Keratinocyte (primary cell): ENCODE measurements at regions not wholly inside any gene's neighbourhood (a gene's known extent, or its start where the extent isn't known, plus 50 kb on each side); places are given as distances from the start of the nearest gene placed in this dataset.

Source experiments
- DNase-seq: peaks from one replicate; pipeline ENCODE4 v3.0.0-alpha.2; 2011; ENCODE audit warnings: low read depth, missing footprints, low spot score
- FAIRE-seq: peaks from 2 replicates; lab custom pipeline; 2011; peaks lifted over from hg19 to GRCh38; lab: Jason Lieb, UNC
- H2AFZ ChIP-seq: 2 replicates; pipeline ENCODE4 v1.6.0; 2012; ENCODE audit warnings: low read length, control low read depth, inconsistent platforms; ENCODE audit not compliant: control insufficient read depth
- H3K27ac ChIP-seq: 2 replicates; pipeline ENCODE4 v1.5.1; 2011; ENCODE audit warnings: low read length; ENCODE audit not compliant: control insufficient read depth, insufficient read depth
- H3K27me3 ChIP-seq: 3 replicates; pipeline ENCODE4 v1.6.0; 2011; ENCODE audit warnings: low read length; ENCODE audit not compliant: control insufficient read depth, insufficient read depth; ENCODE audit errors: extremely low read depth
- H3K36me3 ChIP-seq, 2 experiments: 2 replicates in 1 of 2; 3 replicates in 1 of 2; pipeline ENCODE4 v1.5.1; 2011; ENCODE audit warnings: low read length in 2 of 2, mild to moderate bottlenecking in 1 of 2; ENCODE audit not compliant: control insufficient read depth in 2 of 2, insufficient read depth in 2 of 2; ENCODE audit errors: extremely low read depth in 1 of 2
- H3K4me1 ChIP-seq: 3 replicates; pipeline ENCODE4 v1.5.1; 2011; ENCODE audit warnings: low read length; ENCODE audit not compliant: control insufficient read depth, insufficient read depth; ENCODE audit errors: extremely low read depth
- H3K4me2 ChIP-seq: 3 replicates; pipeline ENCODE4 v1.6.0; 2011; ENCODE audit warnings: low read depth, low read length; ENCODE audit not compliant: control insufficient read depth, insufficient read depth; ENCODE audit errors: extremely low read depth
- H3K4me3 ChIP-seq, 3 experiments: fragments of 200-600 bp in 1 of 3; sonication (generic) in 1 of 3; 2 replicates in 2 of 3; 3 replicates in 1 of 3; pipeline ENCODE4 v1.5.1; 2011 to 2016; ENCODE audit warnings: low read length in 3 of 3, mild to moderate bottlenecking in 3 of 3, control low read depth in 2 of 3, inconsistent platforms in 1 of 3, low read depth in 1 of 3, mixed read lengths in 1 of 3, mixed run types in 1 of 3, moderate library complexity in 1 of 3; ENCODE audit not compliant: control insufficient read depth in 2 of 3, insufficient read depth in 2 of 3; ENCODE audit errors: extremely low read depth in 1 of 3
- H3K79me2 ChIP-seq: 2 replicates; pipeline ENCODE4 v1.6.0; 2012; ENCODE audit warnings: low read length; ENCODE audit not compliant: control insufficient read depth, insufficient read depth
- H3K9ac ChIP-seq: 3 replicates; pipeline ENCODE4 v1.6.0; 2011; ENCODE audit warnings: low read length; ENCODE audit not compliant: control insufficient read depth, insufficient read depth; ENCODE audit errors: extremely low read depth
- H3K9me1 ChIP-seq: 3 replicates; pipeline ENCODE4 v1.6.0; 2011; ENCODE audit warnings: low read length; ENCODE audit not compliant: control insufficient read depth, insufficient read depth; ENCODE audit errors: extremely low read depth
- H3K9me3 ChIP-seq: 2 replicates; pipeline ENCODE4 v1.5.1; 2012; ENCODE audit warnings: low read depth, low read length; ENCODE audit not compliant: control insufficient read depth
- H4K20me1 ChIP-seq: 3 replicates; pipeline ENCODE4 v1.6.0; 2011; ENCODE audit warnings: low read length; ENCODE audit not compliant: control insufficient read depth, insufficient read depth; ENCODE audit errors: extremely low read depth
- CTCF ChIP-seq, 3 experiments: IDR thresholded peaks in 1 of 3; conservative IDR thresholded peaks in 1 of 3; optimal IDR thresholded peaks in 1 of 3; 2 replicates in 2 of 3; 3 replicates in 1 of 3; pipeline versions ENCODE3 to v1.5.1; 2011; ENCODE audit warnings: low read length in 3 of 3, mild to moderate bottlenecking in 3 of 3, moderate library complexity in 2 of 3, control low read depth in 1 of 3, inconsistent platforms in 1 of 3; ENCODE audit not compliant: insufficient read depth in 2 of 3; ENCODE audit errors: extremely low read depth in 1 of 3
- EZH2 ChIP-seq: IDR thresholded peaks from one replicate; pipeline ENCODE4 v1.6.1; 2012; ENCODE audit warnings: inconsistent platforms, mild to moderate bottlenecking, low read length, moderate library complexity
- dilution Hi-C: fragments of 300-500 bp; cut with MboI; formaldehyde crosslinking; loops from one replicate; pipeline ENCODE4 v1.7.0; 2020; ENCODE audit warnings: low sequenced_read_pairs; ENCODE audit not compliant: extremely low pct_ligation_motif_present

GRCh38 chr2:122939796-122940195 lies 1085.3 kb upstream of the CNTNAP5 start:
- Histone ChIP-seq H3K4me1 (no peaks in the 10 kb centered on the region), H2AFZ (no peak overlapping the region), H3K79me2 (no peaks in the 10 kb centered on the region), H3K9ac (no peak overlapping the region), H3K4me3 (no peak overlapping the region), H3K36me3 (no peaks in the 10 kb centered on the region), H3K4me2 (no peak overlapping the region), H3K27me3 (no peaks in the 10 kb centered on the region), H3K9me3 (no peaks in the 10 kb centered on the region), H3K9me1 (no peaks in the 10 kb centered on the region), H4K20me1 (no peaks in the 10 kb centered on the region), H3K27ac (no peak overlapping the region)
- no peak for DNase-seq
- TF ChIP-seq EZH2 = no peak
- TF ChIP-seq CTCF (optimal IDR thresholded peaks at IDR 0.05 in 1 of 3, IDR thresholded peaks at IDR 0.05 in 1 of 3, conservative IDR thresholded peaks at IDR 0.05 in 1 of 3; ENCODE audit: extremely low read depth in 1 of 3, insufficient read depth in 2 of 3, low read length in 3 of 3) = no peak
- dilution Hi-C loops = no loop called here
- FAIRE-seq = no peak

GRCh38 chr2:122949523-122949922 lies 1075.6 kb upstream of the CNTNAP5 start:
- H4K20me1 ChIP-seq = no peaks in the 10 kb centered on the region
- no peaks in the 10 kb centered on the region for H3K9me1 ChIP-seq
- H3K9ac ChIP-seq = no peak overlapping the region
- no peak overlapping the region for H3K27ac ChIP-seq
- FAIRE-seq (no peak), DNase-seq (no peak)
- no peaks in the 10 kb centered on the region for H3K9me3 ChIP-seq
- H3K79me2 ChIP-seq = no peaks in the 10 kb centered on the region
- H3K36me3 ChIP-seq = no peaks in the 10 kb centered on the region
- TF ChIP-seq CTCF (optimal IDR thresholded peaks at IDR 0.05 in 1 of 3, IDR thresholded peaks at IDR 0.05 in 1 of 3, conservative IDR thresholded peaks at IDR 0.05 in 1 of 3; ENCODE audit: extremely low read depth in 1 of 3, insufficient read depth in 2 of 3, low read length in 3 of 3) = no peak
- TF ChIP-seq EZH2 = no peak
- H3K4me2 ChIP-seq = no peak overlapping the region
- no peaks in the 10 kb centered on the region for H3K27me3 ChIP-seq
- no peaks in the 10 kb centered on the region for H3K4me1 ChIP-seq
- H2AFZ ChIP-seq = no peak overlapping the region
- no peak overlapping the region for H3K4me3 ChIP-seq
- dilution Hi-C loops = no loop called here
